PFSK-1 (cell line): ENCODE measurements at regions not wholly inside any gene's neighbourhood (a gene's known extent, or its start where the extent isn't known, plus 50 kb on each side); places are given as distances from the start of the nearest gene placed in this dataset.

Experiments used
- FOXP2 ChIP-seq: optimal IDR thresholded peaks from 2 replicates; pipeline ENCODE3; 2011; ENCODE audit warnings: borderline replicate concordance, control low read depth, inconsistent platforms; ENCODE audit not compliant: insufficient read depth; ENCODE audit errors: extremely low read length, extremely low read depth
- POLR2AphosphoS5 ChIP-seq: IDR thresholded peaks from 2 replicates; pipeline ENCODE4 v1.6.1; 2012; ENCODE audit warnings: low read depth, mild to moderate bottlenecking, control low read depth, low read length, moderate library complexity
- REST ChIP-seq, 2 experiments: IDR thresholded peaks; 2 replicates each; pipeline versions ENCODE4 v1.6.1 to v1.8.0; 2011 to 2012; ENCODE audit warnings: low read depth in 2 of 2, low read length in 2 of 2, control low read depth in 1 of 2, inconsistent platforms in 1 of 2, mild to moderate bottlenecking in 1 of 2, moderate library complexity in 1 of 2; ENCODE audit not compliant: insufficient read depth in 1 of 2
- SIN3A ChIP-seq: IDR thresholded peaks from 2 replicates; pipeline ENCODE4 v1.6.1; 2012; ENCODE audit warnings: mild to moderate bottlenecking, low read length, moderate library complexity, borderline replicate concordance; ENCODE audit not compliant: insufficient read depth
- TAF1 ChIP-seq: IDR thresholded peaks from 2 replicates; pipeline ENCODE4 v1.6.1; 2012; ENCODE audit warnings: low read length, control low read depth, borderline replicate concordance; ENCODE audit not compliant: insufficient read depth

- TF ChIP-seq REST (IDR thresholded peaks at IDR 0.05; ENCODE audit: insufficient read depth in 1 of 2, low read depth in 2 of 2, low read length in 2 of 2): no peak
- TF ChIP-seq SIN3A: no peak
- TF ChIP-seq TAF1: no peak
- no peak for TF ChIP-seq FOXP2
These were observed 71.9 kb downstream of the NAA11 start for GRCh38 chr4:79253924-79254323.

GRCh38 chr4:79253168-79253567, 72.7 kb downstream of the NAA11 start:
- TF ChIP-seq TAF1 (no peak), SIN3A (no peak), REST (IDR thresholded peaks at IDR 0.05; ENCODE audit: insufficient read depth in 1 of 2, low read depth in 2 of 2, low read length in 2 of 2) (no peak), FOXP2 (no peak), POLR2AphosphoS5 (no peak)

GRCh38 chr4:79250887-79251286, 75.0 kb downstream of the NAA11 start:
- TF ChIP-seq POLR2AphosphoS5 (no peak), REST (IDR thresholded peaks at IDR 0.05; ENCODE audit: insufficient read depth in 1 of 2, low read depth in 2 of 2, low read length in 2 of 2) (no peak), SIN3A (no peak), TAF1 (no peak), FOXP2 (no peak)

- TF ChIP-seq POLR2AphosphoS5: no peak
- TF ChIP-seq FOXP2: no peak
- no peak for TF ChIP-seq SIN3A
- no peak for TF ChIP-seq REST (IDR thresholded peaks at IDR 0.05; ENCODE audit: insufficient read depth in 1 of 2, low read depth in 2 of 2, low read length in 2 of 2)
- no peak for TF ChIP-seq TAF1
These were observed 75.9 kb downstream of the NAA11 start for GRCh38 chr4:79249881-79250503.

GRCh38 chr4:79248610-79249009, 77.3 kb downstream of the NAA11 start:
- TF ChIP-seq SIN3A (no peak), POLR2AphosphoS5 (no peak), FOXP2 (no peak), REST (IDR thresholded peaks at IDR 0.05; ENCODE audit: insufficient read depth in 1 of 2, low read depth in 2 of 2, low read length in 2 of 2) (no peak), TAF1 (no peak)
